Upper lobe of left lung (tissue), 4 donors: ENCODE measurements at regions not wholly inside any gene's neighbourhood (a gene's known extent, or its start where the extent isn't known, plus 50 kb on each side); places are given as distances from the start of the nearest gene placed in this dataset.

ENCODE experiments used
- CTCF ChIP-seq, 6 experiments: fragments of 450-650 bp in 4 of 6; fragments of 200-600 bp in 2 of 6; sonication (generic) in 2 of 6; IDR thresholded peaks; one replicate each; pipeline ENCODE4 v1.5.1; 2016 to 2019; ENCODE audit warnings: antibody characterized with exemption in 6 of 6
- POLR2A ChIP-seq, 4 donors: fragments of 450-650 bp; IDR thresholded peaks; one replicate each; pipeline ENCODE4 v1.5.1; 2016 to 2017; ENCODE audit warnings: antibody characterized with exemption in 4 of 4, mild to moderate bottlenecking in 2 of 4
- POLR2AphosphoS5 ChIP-seq, 2 donors: sonication (generic); formaldehyde crosslinking; IDR thresholded peaks; one replicate each; pipeline ENCODE4 v1.5.1; 2017; ENCODE audit warnings: antibody characterized with exemption in 2 of 2

GRCh38 chr6:167580619-167580911 is 246.1 kb upstream of the AFDN start:
- TF ChIP-seq CTCF (IDR thresholded peaks at IDR 0.05) (no peak), POLR2AphosphoS5 (IDR thresholded peaks at IDR 0.05) (no peak), POLR2A (IDR thresholded peaks at IDR 0.05) (no peak)
